CD4-positive, alpha-beta T cell treated with Interleukin-2 at 100 ng/mL for 4 hours (primary cell): ENCODE measurements at regions not wholly inside any gene's neighbourhood (a gene's known extent, or its start where the extent isn't known, plus 50 kb on each side); places are given as distances from the start of the nearest gene placed in this dataset.

Experiments
- DNase-seq: peaks from one replicate; pipeline ENCODE4 v3.0.0-alpha.2; 2020; ENCODE audit warnings: low spot score

- DNase-seq, result no peak
These were observed 1249.4 kb upstream of the SLC10A2 start for GRCh38 chr13:104315606-104316005.

- DNase-seq, result no peak
These were observed 1248.8 kb upstream of the SLC10A2 start for GRCh38 chr13:104314926-104315535.

GRCh38 chr13:104314321-104314720, 1248.1 kb upstream of the SLC10A2 start:
- no peak for DNase-seq

- DNase-seq, result no peak
These were observed 1244.6 kb upstream of the SLC10A2 start for GRCh38 chr13:104310861-104311260.

GRCh38 chr13:104309431-104309830, 1243.2 kb upstream of the SLC10A2 start:
- no peak for DNase-seq

- no peak for DNase-seq
These were observed 1235.2 kb upstream of the SLC10A2 start for GRCh38 chr13:104301171-104301975.

GRCh38 chr13:104297075-104297474, 1230.9 kb upstream of the SLC10A2 start:
- no peak for DNase-seq

- no peak for DNase-seq
These were observed 1230.1 kb upstream of the SLC10A2 start for GRCh38 chr13:104296286-104296685.

- no peak for DNase-seq
These were observed 1229.3 kb upstream of the SLC10A2 start for GRCh38 chr13:104295537-104295936.

GRCh38 chr13:104289400-104289799, 1223.2 kb upstream of the SLC10A2 start:
- no peak for DNase-seq

- DNase-seq, result no peak
These were observed 1222.3 kb upstream of the SLC10A2 start for GRCh38 chr13:104288496-104288895.

GRCh38 chr13:104286566-104287290, 1220.5 kb upstream of the SLC10A2 start:
- no peak for DNase-seq

- DNase-seq, result no peak
These were observed 1215.7 kb upstream of the SLC10A2 start for GRCh38 chr13:104281910-104282309.

GRCh38 chr13:104270731-104271130, 1204.5 kb upstream of the SLC10A2 start:
- no peak for DNase-seq

- DNase-seq, result no peak
These were observed 1201.1 kb upstream of the SLC10A2 start for GRCh38 chr13:104267206-104267811.

- DNase-seq, result no peak
These were observed 1190.5 kb upstream of the SLC10A2 start for GRCh38 chr13:104256701-104257100.

GRCh38 chr13:104253063-104253680, 1187.0 kb upstream of the SLC10A2 start:
- DNase-seq, result no peak

GRCh38 chr13:104251931-104252330, 1185.7 kb upstream of the SLC10A2 start:
- DNase-seq, result no peak

- DNase-seq, result no peak
These were observed 1180.7 kb upstream of the SLC10A2 start for GRCh38 chr13:104246955-104247354.

- no peak for DNase-seq
These were observed 1140.3 kb upstream of the SLC10A2 start for GRCh38 chr13:104206450-104207044.

GRCh38 chr13:104204177-104204576, 1138.0 kb upstream of the SLC10A2 start:
- no peak for DNase-seq

- no peak for DNase-seq
These were observed 1132.6 kb upstream of the SLC10A2 start for GRCh38 chr13:104198801-104199200.
